GM18951 (cell line): ENCODE measurements at regions not wholly inside any gene's neighbourhood (a gene's known extent, or its start where the extent isn't known, plus 50 kb on each side); places are given as distances from the start of the nearest gene placed in this dataset.

ENCODE experiments used
- POLR2A ChIP-seq: IDR thresholded peaks from 4 replicates; pipeline ENCODE4 v1.6.1; 2011; ENCODE audit warnings: mild to moderate bottlenecking; ENCODE audit not compliant: insufficient read length, insufficient read depth; ENCODE audit errors: extremely low read depth
- in situ Hi-C: fragments of 300-500 bp; cut with MboI; formaldehyde crosslinking; loops from one replicate; pipeline ENCODE4 v1.12.0; 2022; ENCODE audit warnings: low sequenced_read_pairs, mixed read lengths, inconsistent platforms; ENCODE audit not compliant: unreplicated experiment

DNA sequence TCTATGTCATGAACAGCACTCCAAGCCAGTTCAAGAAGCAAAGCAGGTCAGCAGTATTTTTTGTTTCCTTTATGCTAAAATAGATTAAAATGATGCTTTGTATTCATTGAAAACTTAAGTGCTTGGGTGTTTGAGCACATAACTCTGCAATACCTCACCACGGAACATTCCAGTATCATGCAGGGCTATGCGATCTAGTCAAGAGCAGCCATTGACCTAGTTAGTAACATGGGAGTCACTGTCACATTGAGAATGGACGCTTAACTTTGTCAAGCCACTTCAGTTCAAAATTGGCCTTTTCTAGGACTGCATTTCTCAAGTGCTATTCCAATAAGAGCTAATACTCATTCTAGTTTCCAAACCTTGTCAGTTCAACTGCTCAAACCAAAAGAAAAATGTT, 160.1 kb upstream of the FSTL5 start:
- in situ Hi-C loops: no loop called here
- no peak for TF ChIP-seq POLR2A

DNA sequence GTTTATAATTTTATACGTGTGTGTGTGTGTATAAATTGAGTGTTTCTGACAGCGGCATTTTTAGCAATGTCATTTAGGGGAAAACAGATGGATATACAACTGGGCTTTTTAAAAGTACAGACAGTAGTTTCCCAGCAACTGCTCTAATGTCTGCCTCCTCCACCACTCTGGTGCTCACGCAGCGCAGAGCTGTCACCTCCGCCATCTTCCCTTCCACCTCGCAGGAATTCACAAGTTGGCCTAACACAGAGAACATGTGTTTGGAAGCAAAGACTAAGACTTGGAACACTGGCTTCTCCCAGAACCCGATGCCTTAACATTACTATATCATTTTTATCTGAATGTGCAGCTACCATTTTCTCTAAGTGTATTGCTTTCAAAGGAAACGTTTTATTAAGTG, 158.3 kb upstream of the FSTL5 start:
- TF ChIP-seq POLR2A: no peak

DNA sequence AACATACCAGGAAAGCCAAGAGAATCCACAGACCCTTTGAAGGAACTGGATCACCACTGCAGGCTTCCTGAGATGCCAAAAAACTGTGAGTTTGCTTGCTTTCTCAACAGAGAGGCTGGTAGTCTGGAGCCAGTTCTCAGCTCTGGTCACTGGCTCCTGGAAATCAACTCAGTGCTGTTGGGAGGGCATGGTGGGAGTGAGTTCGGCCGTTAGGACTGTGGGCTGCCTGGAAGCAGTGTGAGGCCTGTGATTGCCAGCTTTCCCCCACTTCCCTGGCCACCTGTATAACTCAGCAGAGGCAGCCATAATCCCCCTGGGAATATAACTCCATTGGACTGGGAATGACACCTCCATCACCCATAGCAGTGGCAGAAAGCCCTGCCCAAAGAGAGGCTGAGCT, 122.0 kb upstream of the FSTL5 start:
- in situ Hi-C loops: no loop called here
- TF ChIP-seq POLR2A: no peak

More for the DNA sequence above, 158.3 kb upstream of the FSTL5 start:
- in situ Hi-C loops: no loop called here

DNA sequence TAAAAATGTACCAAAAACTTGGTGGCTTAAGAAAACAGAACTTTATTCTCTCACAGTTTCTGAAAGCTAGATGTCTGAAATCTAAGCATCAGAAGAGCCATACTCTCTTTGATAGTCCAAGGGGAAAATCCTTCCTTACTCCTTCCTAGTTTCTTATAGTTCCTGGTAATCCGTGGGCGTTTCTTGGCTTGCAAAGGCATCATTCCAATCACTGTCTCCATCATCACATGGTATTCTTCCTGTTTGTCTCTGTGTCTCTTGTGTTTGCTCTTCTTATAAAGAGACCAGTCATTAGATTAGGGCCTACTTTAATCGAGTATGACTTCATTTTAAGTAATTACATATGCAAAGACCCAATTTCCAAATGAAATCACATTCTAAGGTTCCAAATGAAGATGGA, 118.9 kb upstream of the FSTL5 start:
- no peak for TF ChIP-seq POLR2A
- in situ Hi-C loops: no loop called here

DNA sequence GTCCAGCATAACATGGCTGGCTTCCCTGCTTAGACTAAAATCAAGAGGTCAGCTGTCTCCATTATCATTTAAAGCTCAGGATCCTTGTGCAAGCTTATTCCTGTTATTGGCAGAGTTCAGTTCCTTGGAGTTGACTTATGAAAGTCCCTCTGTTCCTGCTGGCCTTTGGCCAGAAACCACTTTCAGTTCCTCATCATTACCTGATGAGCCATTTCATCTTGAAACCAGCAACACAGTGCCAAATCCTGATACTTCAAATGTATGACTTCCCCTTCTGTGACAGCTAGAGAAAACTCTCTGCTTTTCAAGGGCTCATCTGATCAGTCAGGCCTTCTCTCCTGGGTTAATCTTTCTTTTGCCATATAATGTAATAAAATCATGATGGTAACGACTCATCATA, 110.6 kb upstream of the FSTL5 start:
- TF ChIP-seq POLR2A: no peak
- in situ Hi-C loops: no loop called here

DNA sequence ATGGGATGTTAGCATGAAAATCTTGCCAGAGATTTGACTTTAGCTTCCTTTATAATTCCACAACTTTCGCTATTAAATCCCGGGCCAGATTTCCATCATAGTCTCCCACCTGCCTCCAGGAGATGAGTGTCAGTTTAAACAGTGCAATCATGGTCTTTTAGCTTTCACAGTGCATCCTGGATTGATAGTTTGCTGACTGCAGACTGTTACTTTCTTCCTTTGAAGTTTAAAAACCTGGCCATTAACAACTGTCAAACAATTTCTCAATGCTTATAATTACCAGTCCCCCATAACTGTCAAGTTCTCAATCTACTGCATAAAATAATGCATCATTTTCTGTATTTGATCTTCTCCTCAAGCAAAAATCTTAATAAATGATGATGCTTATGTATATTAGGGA, 108.4 kb upstream of the FSTL5 start:
- in situ Hi-C loops: no loop called here
- no peak for TF ChIP-seq POLR2A

DNA sequence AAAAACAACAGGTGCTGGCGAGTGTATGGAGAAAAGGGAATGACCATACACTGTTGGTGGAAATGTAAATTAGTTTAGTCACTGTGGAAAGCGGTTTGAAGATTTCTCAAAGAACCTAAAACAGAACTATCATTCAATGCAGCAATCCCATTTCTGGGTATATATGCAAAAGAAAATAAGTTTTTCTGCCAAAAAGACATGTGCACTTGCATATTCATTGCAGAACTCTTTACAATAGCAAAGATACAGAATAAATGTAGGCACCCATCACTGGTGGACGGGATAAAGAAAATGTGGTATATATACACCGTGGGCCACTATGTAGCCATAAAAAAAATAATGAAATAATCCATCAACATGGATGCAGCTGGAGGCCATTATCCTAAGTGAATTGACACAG, 105.1 kb upstream of the FSTL5 start:
- TF ChIP-seq POLR2A: no peak
- in situ Hi-C loops: no loop called here

DNA sequence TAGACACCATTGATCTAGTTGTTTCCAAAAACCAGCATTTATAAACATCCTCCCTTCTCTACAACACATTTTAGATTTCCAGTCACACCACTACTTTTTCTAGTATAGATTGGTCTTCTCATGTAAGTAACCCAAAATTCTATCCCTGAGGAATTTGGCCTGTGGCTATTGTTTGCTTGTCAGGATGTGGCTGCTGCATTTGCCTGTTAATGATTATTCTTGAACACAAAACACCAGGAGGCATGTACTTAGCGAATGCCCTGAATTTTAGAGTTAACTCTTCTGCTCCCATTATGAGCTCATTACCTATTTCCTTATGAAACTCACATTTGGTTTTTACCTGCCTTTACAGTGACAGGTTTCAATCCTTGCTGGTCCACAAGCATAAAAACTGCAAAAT, 102.0 kb upstream of the FSTL5 start:
- in situ Hi-C loops: no loop called here
- no peak for TF ChIP-seq POLR2A

DNA sequence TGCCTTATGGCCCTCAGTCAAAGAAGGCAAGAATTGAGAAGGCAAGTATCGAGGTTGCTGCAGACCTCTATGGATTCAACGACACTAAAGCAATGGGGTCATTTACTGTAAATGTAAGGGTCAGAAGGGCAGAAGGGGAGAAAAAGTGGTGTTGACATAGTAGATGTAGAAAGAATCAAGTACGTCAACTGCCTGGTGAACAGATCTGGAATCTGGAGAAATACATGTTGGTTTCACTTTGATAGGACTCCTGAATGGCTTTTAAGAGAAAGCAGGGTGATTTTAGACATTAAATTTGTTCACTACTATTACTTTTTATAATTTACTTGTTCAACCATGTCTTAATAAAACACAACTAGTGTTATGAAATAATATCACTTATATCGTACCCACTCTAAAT, 81.3 kb upstream of the FSTL5 start:
- no peak for TF ChIP-seq POLR2A
- in situ Hi-C loops: no loop called here

DNA sequence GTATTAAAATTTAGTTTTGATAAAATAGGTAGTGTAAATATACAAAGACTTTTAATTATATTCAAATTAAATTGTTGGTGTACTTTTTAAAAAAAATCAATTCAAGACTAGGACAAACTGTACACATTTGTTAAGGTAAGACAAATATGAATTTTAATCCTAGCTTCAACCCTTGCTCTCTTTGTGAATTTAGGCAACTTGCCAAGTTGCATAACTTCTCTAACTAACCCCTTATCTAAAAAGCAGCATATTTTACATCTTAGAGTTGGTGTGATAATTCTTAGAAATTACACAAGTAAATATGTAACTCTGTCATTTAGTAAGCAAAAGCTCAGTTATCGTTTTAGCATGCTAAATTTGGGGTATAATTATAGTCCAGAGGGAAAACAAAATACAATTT, 78.1 kb upstream of the FSTL5 start:
- TF ChIP-seq POLR2A: no peak
- in situ Hi-C loops: no loop called here

DNA sequence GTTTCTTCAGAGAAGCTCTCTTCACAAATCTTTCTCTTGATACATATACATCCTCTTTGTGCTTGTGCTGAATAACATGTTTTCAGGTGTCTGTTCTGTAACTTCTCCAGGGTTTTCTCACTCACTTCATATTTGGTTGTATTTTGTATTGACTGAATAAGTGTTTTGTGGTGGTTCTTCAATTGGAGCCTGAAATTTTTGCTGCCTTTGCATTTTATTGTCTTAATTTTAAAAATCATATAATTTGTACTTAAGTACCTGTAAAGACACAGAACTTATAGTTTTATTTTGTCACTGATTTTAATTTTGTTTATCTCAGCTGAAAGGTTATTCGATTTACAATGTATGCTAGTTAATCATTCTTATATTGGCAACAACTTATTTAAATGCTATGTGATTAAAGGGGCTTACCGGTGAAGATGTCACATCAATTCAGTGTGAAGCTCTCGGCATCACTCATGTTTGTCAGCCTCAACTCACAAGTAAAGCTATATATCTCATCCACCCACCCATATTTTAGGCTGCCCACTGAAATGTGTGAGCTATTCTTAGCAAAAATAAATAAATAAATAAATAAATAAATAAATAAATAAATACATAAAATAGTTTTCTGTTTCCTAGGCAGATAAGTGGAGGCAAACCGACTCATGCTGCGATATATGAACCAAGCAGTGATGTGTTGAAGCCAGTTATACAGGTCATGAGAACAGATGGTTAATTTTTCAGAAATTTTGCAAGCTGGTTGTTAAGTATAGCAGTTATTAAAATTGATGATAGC, 76.4 kb upstream of the FSTL5 start:
- in situ Hi-C loops: no loop called here
- TF ChIP-seq POLR2A: no peak

DNA sequence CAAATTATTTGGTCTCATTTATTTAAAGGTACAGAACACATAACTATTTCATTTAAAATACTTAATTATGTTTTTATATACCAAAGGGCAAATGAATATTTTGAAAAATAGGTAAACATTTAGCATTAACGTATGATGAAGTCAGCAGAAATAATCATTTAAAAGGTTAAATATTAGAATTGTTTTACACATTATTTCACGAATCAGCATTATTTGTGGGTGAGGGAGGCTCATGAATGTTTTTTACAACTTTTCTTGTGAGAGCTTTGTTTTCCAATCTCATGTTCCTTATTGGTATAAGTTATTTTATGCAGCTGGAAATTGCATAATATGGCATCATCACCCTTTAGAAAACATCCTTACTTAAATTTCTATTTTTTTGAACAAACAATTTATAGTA, 73.9 kb upstream of the FSTL5 start:
- in situ Hi-C loops: no loop called here
- TF ChIP-seq POLR2A: no peak

DNA sequence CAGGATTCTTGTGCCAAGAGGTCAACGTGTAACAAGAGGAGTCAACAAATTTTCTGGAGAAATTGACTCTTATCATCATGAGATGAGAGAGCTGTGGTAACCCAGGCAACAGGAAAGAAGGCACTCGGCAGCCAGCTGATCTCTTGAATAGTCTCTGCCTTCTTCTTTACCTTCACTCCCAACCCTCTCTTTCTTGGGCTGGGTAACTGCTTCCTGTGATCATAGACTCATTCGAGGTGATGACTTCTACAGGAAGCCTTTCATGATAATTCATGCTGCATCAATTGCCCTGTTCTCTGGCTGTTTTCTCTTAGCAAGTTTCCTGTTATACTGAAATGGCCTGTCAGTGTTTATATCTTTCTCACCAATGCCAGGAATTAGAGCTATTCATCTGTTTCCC, 70.8 kb upstream of the FSTL5 start:
- no peak for TF ChIP-seq POLR2A
- in situ Hi-C loops: no loop called here

DNA sequence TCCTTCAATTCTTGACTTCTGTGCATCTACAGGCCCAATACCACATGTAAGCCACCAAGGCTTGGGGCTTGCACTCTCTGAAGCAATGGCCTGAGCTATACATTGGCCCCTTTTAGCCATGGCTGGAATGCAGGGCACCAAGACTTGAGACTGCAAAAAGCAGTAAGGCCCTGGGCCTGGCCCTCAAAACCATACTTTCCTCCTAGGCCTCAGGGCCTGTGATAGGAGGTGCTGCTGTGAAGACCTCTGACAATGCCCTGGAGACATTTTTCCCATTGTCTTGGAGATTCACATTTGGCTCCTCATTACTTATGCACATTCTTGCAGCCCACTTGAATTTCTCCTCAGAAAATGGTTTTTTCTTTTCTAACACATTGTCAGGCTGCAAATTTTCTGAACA, 68.5 kb upstream of the FSTL5 start:
- no peak for TF ChIP-seq POLR2A
- in situ Hi-C loops: no loop called here

DNA sequence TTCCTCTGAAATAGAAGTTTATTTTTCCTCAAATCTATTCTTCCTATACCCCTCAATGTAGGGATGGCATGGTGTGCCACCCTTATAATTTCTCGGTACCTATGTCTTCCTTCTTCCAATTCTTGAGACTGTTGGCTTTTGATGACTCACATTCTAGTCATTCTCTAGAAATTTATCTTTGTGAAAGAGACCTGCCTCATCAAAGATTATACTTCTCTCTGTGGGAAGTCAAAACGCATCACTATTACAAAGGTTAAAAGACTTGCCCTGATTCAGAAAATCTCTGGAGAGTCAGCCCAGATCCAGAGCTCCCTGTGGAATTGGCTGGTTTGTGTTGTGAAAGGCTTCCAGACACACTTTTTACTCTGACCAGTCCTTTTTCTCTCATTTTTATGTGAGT, 65.9 kb upstream of the FSTL5 start:
- in situ Hi-C loops: no loop called here
- TF ChIP-seq POLR2A: no peak

DNA sequence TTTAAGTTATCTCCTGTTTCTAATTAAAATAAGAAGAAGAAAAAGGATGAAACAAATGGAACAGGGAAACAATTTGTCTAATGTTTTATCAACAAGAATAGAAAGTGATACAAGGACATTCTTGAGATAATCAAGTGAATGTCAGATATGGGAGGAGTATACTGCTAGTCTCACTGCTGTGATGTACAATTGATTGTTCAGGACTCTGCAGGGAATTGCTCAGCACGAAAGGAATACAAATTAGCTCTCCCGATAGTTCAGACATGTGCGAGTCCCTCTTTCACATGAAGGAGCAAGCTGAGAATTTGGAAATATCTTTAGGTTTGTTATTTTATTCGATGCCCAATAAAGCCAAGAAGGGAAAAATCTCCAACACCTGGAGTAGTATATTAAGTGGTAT, 57.3 kb upstream of the FSTL5 start:
- no peak for TF ChIP-seq POLR2A
- in situ Hi-C loops: no loop called here
